ENCODE measurements at regions not wholly inside any gene's neighbourhood (a gene's known extent, or its start where the extent isn't known, plus 50 kb on each side); places are given as distances from the start of the nearest gene placed in this dataset.
A peak's percentile ranks its signal among the peaks of the same experiment; 100 is the strongest.
"Not testable (repeated sequence)": the region's sequence is repeated elsewhere in the genome, so short reads cannot be mapped to it uniquely, and the experiment has no call there.

DNA sequence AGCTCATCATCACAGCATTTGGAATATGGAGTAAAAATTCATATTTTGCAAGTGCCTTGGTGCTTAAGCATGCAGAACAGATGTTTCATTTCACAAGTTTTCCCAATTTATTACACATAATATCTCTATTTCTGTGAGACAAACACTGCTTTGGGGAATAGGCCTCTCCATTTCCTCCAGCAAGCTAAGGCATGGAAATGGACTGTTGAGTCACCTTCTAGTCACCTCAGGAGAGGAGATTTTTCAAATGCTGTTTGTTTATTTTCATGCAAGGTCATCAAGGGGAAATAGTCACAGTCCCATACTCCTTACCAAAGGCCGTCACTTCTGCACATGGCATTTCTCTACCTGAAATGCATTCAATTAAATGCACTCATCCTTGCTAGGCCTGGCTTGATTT lies 57.4 kb upstream of the NUTM2D start:
- not testable (repeated sequence) for DNase-seq (ENCODE audit: low spot score)

DNA sequence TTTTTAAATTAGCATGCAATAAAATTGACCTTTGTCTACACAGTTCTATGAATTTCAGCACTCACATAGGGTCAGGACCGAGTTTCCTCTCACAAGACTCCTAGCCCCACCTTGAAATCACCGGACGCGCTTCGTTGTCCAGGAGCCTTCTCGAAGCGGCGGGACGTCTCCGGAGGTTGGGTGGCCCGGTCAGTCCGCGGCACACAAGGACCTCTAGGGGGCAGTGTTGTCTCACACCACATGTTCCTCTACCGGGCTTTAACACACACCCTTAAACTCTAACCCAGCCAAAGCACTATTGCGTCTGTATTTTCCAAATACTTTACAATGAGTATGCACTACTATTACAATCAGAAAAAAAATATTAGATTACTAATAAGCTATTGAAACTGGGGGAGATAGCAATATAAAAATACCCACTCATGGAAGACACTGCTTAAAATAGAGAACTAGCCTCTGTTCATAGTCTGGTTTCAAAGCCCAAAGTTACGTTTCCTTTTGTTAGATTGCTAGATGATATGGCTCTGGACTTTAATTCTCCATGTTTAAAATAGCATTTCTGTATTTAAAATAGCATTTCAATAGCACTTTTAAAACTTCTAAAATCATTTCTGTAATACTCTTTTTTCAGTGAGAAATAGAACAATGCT lies 56.0 kb upstream of the NUTM2D start:
- DNase-seq (ENCODE audit: low spot score) = peak; percentile 69

DNA sequence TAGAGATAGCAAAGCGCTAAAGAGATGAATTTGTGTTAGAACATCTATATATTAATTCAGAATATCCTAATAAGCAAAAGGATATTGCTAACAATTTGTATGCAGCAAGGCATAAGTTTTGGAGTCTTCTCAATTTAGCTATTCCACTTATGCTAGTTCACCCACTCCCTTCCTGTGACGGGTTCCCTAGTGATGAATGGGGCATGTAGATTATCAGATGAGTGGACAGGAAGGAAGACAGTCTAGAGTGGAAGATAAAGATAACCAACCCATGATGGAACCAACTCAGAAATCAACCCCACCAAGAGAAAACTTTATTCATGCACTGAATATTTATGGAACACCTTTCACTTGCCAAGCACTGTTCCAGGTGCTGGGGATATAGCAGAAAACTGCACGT lies 55.4 kb upstream of the NUTM2D start:
- DNase-seq (ENCODE audit: low spot score) = not testable (repeated sequence)

DNA sequence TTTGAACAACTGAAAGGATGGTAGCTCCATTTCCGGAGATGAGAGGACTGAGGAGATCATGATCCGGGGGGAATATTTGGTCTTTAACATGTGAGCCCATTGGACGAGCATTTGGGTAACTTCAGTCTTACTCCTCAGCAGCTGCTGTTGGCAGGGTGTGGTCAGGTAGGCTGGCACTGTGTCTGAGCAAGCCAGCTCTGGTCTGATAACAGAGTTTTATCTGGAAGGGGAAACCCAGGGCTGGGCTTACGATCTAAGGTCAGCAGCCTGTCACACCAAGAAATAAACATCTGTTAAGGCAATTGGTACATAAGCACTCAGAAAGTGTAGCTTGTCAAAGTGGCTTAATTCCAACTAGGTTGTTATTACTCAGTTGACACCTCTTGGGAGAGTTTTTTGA lies 53.8 kb upstream of the NUTM2D start:
- not testable (repeated sequence) for DNase-seq (ENCODE audit: low spot score)

DNA sequence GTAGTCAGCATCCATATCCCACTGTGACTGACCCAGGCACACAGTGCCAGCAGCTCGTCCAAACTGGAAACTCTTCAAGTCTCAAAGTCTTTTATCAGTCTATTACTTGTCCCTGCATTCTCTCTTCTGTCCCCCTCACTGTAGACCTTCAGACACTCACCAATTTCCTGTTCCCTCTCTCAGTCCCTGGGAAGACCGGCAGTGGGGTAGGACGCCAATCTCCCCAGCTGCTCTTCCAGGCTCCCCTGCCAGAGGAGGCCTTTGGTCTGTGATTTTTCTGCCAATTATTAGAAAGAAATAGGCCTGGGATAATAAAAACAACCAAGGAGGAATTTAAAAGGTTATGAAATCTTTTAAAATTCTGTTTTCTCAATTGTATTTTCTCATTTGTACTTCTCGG lies 50.9 kb upstream of the NUTM2D start:
- not testable (repeated sequence) for DNase-seq (ENCODE audit: low spot score)

Data from mucosa of gallbladder (tissue), 1 donor.